ENCODE measurements at regions not wholly inside any gene's neighbourhood (a gene's known extent, or its start where the extent isn't known, plus 50 kb on each side); places are given as distances from the start of the nearest gene placed in this dataset.

DNA sequence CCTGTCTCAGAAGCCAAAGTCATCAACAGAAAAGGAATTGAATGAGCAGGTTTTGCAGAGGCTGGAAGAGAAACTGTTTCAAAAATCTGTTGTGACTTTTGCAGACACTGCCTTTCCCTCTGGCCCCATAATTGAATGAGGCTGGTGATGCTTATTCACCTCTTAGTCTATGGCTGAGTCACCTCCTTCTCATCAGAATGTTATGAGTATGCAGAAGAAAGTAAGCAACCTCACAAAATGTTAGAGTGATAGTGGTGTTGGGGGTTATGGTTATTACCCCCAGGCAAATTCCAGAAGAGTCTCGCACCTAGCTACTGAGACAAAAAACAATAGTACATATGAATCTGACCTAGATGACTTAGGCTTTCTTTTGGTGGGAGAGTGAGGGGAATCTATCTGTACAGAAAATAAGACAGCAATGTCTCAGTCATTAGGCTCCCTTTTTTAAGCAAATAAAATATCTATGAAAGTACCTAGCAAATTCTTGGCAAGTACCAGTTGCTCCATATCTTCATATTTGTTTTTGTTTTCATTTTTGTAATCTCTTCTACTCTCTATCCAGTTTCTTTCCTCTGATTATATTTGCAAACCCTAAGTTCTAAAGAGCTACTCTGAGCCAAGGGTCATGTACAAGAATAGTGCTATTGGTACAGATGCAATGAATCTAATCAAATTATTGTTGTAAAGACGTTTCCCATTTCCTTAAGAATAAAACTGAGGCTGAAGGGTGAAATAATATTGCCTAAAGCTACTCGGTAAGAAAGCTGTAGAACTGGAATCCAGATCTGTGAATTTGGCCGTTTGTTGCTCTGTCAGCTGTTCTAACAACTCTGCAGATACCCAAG is 498.1 kb upstream of the TNC start:
- DNase-seq (ENCODE audit: low spot score) = no peak

DNA sequence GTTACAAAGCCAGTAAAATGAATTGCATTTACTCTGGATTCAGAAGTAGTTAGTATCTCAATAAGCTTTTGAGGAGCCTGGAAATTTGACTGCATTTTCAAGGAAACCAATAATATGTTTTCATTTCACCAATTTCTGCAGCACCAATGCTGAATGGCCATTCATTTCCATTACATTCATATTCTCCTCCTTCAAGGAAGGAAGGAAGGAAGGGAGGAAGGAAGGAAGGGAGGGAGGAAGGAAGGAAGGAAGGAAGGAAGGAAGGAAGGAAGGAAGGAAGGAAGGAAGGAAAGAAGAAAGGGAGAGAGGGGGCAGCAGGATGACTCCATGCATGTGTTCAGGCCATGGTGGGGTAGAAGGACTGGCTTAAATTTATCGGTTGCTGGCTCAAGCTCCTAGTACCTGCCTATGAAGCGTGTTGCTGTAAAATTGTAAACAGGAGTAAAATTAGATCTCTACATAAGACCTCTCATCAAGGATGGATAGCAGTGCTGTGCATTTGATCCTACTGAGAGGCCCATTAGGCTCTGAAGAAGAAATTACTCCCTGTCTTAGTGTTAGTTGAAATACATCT is 498.8 kb upstream of the TNC start:
- DNase-seq (ENCODE audit: low spot score) = no peak

DNA sequence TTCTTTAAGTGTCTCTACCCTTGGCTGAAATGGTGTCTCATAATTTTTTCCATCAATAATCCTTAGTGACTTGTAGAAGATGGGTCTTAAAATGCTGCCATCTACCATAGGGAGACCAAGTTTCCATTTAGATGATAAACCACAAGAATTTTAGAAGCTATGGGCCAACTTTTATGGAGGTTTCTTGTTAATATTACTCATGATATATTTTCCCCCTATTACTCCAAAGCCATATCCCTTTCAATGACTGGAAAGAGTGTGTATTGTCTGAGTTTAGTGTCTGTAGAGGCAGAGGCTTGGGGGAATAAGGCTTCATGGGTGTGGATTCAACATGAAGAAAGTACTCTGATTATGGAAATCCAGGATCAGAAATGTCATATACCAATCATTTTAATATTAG is 507.3 kb upstream of the TNC start:
- no peak for DNase-seq (ENCODE audit: low spot score)

DNA sequence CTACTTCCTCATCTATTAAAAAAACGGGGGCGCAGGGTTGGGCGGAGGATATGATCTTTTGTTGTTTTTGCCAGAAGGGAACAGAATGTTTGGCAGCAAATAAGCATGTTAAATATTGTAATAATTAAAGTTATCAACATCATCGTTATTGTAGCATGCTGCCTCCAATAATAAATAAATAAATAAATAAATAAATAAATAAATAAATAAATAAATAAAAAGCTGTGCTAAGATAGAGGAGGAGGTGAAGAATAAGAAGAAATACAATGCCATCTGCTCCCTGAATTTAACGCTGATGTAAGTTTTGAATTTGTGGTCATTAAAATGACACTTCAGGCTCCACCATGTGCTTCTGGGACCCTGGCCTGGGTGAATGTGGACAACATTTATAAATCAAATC is 508.0 kb upstream of the TNC start:
- no peak for DNase-seq (ENCODE audit: low spot score)

DNA sequence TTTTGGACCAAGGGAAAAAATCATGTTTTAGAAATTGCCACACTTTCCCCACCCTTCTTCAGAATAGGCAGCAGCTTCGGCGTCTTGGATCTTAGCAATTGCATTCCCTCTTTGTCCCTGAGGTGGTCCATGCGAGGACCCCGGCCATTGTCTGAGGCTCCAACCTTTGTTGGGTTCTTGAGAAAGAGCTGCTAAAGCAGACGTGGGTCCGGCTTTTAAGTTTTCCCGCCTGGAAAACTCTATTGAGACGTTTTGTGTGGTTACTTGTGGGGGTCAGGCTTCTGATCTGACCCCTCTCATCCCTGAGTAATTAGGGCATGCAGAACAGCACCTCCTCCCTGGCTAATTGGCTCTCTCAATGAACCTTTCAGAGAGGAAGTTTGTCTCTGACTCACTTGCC is 509.6 kb upstream of the TNC start:
- no peak for DNase-seq (ENCODE audit: low spot score)

DNA sequence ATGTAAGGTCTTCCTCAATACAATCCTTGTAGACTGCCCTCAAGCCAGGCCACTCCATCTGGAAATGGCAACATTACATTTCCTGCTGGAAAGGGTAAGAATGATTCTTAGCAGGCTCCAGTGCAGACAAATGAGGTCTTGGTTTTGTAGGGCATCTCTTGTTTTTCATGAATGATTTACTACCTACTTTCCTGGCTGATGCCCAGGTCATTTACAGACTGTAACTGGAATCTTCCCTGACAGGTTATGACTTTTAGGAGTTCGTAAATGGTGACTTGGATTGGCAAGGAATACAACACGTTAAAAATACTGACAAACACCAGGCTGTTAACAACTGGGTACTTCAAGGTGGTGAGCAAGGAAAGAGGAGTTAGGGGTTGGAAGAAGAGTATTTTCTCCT is 510.5 kb upstream of the TNC start:
- no peak for DNase-seq (ENCODE audit: low spot score)

DNA sequence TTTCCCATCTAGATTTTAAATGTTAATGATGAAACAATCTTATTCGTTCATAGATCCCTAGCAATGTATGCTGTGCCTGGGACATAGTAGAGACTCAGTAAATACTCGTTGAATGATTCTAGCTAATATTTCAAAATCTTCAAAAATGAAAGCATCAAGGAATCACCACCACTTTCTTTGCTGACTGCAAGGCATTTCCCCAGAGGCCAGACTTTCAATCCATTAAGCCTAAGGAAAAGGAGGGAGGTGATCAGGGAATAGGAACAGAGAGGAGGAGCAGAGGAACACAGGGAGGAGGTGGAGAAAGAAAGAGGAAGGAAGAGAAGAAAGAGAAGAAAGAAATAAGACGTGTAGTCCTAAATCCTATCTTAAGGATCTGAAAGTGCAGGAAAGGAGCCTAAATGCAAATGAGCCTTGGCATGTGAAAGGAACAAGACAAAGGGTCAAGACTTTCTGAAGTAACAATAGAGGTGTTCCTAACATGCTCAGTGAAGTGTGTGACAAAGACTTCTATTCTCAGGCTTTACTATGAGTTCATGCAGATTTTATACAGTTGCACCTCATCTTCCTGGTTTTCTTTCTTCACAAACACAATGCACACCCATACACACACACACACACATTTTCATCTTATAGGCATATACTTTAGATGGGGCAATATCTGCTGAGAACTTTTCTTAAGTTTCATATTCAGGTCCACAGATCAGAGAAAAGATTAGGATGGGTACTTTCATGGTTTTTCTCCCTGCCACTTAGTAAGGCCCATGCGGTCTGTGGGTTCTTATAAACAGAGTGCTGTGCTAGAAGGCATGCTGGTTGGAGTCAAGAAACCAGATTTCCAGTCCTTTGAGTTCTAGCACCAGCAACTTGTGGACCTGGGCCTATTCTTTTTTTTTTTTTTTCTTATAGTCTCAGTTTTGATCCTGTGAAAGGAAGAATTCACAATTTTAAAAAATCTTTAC is 512.2 kb upstream of the TNC start:
- DNase-seq (ENCODE audit: low spot score) = no peak

DNA sequence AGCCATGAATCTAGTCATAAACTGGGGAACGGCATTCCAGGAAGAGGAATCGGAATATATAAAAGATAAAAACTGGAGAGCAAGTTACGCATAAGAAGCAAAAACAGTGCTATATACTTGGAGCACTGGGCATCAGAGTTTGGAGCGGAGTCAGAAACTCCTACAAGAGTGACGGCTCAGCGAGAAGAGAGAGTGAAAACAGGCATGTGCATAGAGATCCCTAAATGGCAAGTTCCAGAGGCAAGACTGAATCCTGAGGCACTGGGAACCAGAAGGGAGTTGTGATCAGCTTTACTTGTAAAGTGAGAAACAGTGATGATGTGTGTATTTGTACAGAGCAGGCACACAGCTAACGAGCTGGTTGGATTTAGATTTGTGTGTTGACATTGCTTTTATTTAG is 514.4 kb upstream of the TNC start:
- DNase-seq (ENCODE audit: low spot score) = no peak

DNA sequence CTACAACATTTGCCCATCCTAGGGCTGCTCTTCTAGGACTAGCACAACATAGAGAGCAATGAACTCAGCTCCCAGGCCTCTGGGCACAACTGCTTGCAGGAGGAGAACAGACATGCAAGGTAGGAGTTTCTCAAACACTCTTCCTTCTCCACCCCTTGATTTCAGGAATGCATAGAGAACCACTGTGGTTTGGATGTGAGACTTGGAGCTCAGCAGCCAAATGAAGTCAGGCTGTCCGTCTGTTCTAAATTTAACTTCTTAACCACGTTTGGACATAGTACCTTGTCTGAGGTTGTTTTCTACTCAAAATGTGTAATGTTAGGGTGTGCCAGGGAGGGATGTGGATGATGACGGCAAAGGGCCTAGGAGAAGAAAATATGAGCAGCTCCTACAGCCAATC is 515.1 kb upstream of the TNC start:
- DNase-seq (ENCODE audit: low spot score) = no peak

DNA sequence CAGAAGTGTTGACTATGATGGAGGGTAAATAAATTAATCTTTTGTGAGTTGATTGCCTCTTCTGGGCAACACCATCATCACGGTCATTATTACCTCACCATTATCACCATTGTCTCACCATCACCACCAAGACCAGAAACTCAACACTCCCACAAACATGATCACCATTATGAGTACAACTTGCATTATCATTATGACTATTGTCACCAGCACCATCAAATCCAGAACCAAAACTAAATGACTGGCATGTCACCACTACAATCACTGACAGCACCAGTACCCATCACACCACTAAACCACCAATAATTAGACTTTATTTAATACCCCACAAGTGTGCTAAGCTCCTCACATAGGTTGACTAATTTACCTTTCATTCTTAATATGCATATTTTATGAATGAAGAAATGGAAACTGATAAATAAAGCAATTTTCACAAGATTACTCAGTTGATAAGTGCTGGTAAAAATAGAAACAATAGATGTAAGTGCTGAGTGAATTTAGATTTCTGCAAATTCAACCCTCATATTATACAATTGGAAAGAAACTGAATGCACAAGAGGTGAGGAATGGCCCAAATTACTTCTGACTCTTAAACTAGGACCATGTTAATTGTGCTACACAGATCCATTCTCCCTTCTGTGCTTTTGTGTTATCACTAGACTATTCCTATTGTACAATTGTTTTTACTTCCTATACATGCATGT is 517.8 kb upstream of the PAPPA start:
- no peak for DNase-seq (ENCODE audit: low spot score)

DNA sequence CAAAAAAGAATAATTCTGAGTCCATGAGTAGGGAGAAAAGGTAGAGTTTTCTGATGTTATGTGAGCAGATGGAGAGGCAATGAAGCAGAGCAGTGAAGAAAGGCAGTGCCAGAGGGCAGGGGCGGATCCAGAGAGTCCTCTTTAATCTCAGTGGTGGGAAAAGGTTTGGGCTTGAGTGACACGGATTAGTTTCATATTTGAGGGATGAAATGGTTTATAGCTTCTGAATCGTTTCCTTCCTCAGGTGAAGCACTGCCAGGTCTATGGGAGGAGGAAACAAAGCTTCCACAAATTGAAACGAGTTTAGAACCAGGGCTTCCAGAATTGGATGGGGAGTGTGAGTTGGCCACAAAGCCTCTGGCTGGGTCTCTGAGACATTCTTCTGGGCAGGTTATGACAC is 517.0 kb upstream of the PAPPA start:
- no peak for DNase-seq (ENCODE audit: low spot score)

DNA sequence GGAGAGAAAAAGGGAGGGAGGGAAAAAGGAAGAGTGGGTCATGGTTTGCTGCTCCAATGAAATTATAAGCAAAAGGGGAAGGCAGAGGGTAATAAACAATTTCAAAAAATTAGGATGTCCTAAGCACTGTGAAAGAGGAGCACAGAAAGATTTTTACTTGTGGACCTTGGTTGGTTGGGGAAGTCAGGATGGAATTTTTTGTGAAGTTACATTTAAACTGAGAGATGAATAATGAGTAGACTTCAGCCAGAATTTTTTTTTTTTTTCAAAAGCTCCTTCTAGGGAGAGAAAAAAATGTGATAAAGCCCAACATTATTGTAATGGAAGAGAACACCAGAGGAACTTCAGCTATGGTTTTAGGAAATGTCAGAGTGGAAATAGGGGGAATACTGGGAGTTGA is 515.9 kb upstream of the PAPPA start:
- DNase-seq (ENCODE audit: low spot score) = no peak

DNA sequence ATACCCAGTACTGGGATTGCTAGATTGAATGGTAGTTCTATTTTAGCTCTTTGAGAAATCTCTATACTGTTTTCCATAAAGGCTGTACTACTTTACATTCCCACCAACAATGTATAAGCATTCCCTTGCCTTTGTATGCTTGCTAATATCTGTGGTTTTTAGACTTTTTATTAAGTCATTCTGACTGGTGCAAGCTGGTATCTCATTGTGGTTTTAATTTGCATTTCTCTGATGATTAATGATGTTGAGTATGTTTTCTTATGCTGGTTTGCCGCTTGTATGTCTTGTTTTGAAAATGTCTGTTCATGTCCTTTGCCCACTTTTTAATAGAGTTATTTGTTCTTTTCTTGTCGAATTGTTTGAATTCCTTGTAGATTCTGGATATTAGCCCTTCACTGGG is 512.7 kb upstream of the PAPPA start:
- no peak for DNase-seq (ENCODE audit: low spot score)

DNA sequence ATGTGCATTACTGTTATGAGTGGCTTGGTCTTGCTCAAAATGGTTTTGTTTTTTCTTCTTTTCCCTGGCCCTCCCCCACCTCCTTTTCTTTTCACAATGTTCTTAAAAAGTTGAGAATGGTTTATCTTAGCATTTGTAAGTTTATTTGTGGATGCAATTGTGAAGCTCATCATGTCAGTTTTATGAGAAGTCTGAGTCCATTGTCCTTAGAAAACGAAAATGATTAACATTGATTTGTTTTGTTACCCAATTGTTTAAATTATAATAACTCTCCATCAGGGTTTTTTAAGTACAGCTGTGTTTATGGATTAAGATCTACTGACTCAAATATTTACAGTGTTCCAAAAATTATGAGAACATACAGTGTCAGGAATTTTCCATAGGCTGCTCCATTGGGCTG is 511.3 kb upstream of the PAPPA start:
- DNase-seq (ENCODE audit: low spot score) = no peak

DNA sequence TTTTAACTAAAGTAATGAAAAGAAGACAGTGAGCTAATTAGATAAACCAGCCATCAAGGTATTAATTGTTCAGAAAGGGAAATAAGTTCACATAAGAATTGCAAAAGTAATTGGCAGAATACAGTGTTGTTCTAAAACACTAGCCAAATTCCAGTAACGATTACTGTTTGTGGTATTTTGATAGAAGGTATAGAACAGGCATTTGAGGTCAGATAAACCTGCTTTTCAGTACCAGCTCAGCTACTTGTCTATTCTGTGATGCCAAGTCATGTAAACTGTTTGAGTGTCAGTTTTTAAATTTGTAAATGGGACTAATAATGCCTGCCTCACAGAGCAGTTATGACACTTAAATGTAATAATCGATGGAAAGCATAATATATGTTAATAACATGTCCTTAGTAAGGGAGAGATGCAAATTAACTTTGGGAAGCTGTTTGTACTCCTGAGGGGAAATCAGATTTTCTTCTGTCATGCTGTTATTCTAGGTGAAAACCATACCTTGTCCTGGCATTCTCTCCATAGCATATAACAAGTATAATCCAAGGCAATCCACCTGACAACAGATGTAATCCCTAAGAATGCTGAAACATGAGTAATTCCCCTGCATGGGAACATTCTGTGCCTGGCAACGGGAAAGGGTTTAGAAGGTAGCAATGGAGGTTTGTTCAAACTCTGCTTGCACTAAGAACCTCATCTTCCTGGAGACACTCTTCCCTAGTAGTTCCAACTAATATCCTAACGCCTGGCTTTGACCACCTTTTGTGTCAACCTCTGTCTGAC is 509.5 kb upstream of the PAPPA start:
- no peak for DNase-seq (ENCODE audit: low spot score)

DNA sequence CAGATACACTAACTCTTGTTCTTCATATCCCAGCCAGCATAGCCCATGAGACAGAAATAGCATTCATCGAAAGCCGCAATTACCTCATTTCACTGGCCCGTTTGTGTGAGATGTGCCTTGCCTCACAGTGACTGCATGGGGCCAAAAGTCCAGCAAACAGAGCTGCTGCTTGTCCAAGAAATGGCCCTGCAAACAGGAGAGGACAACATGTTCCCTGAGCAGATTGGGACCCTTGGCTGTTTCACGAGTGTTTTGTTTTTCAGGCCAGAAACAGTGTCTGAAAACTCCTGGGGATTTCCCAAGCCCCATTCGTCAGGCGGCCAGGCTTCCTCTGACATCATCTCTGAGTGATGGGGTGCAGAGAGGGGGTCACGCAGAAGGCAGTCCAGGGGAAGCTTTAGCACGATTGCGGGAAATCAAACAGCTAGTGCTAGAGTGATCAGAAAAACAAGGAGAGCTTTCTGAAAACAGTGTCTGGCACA is 503.6 kb upstream of the PAPPA start:
- DNase-seq (ENCODE audit: low spot score) = peak; percentile 67

DNA sequence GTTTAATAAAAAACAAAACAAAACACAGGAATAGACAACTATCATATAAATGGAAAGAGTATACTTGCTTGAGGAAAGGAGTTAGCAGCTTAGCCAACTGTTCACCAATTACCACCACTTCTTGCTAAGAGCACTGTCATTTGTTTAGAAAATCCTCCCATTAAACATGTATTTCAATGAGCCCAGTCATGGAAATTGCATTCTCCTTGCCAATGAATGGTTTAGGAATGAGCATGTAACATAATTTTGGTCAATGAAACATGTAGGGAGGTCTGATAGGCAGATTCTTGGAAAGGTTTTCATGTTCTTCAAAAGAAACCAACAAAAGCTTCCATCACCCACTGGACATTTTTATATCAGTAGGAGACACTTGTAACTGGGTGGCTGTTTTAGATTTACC is 502.8 kb upstream of the PAPPA start:
- DNase-seq (ENCODE audit: low spot score) = no peak

DNA sequence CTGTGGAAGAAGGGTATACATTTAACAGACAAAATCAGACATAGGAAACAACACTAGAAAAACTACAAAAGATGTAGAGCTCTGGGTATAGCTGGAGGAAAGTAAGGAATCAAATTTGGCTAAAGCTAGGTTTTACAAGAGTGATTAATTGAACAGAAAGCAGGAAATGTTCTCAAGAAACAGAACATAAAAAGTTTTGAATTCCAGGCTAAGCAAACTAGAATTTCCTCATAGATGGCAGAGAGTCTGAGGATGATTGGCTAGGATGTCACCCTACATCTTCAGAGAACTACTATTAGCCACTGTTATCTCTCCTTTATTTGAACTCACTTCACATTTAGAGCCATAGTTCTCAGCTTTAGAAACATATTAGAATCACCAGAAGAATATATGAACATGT is 502.1 kb upstream of the PAPPA start:
- no peak for DNase-seq (ENCODE audit: low spot score)

DNA sequence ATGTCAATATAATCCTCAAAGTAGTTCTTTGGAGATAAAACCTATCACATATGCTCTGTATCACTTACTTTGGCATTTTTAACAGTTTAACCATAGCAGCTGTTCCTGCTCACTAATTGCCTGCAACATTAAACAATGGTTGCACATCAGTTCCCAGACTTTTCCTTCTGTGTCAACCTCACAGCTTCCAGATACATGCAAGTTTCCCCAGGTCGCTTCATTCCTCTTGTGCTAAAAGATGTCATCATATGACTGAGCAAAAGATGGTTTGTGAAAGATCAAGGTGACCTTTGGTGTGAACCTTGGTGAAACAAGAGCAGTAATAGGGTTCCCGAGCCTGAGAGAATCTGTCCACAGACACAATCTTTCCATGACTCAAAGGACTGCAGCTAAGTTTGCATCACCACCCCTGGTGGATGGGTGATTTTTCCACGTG is 500.4 kb upstream of the PAPPA start:
- DNase-seq (ENCODE audit: low spot score) = no peak

DNA sequence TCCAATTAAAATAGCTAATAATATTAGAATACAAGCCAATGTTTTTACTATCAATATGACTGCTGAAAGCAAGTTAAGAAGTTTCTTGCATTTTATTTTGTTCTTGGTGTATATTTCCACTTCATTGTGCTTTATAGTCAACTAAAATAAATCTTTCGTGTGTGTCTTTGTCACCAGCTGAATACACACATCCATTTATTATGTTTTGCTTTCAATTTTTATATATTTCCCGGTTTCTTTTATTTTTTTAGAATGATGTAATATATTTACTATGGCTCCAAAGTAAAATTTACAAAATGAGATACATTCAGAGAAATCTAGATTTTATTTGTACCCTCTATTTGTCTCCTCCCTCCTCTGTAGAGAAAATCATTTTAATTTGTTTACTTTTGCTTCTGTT is 495.9 kb upstream of the PAPPA start:
- DNase-seq (ENCODE audit: low spot score) = no peak

DNA sequence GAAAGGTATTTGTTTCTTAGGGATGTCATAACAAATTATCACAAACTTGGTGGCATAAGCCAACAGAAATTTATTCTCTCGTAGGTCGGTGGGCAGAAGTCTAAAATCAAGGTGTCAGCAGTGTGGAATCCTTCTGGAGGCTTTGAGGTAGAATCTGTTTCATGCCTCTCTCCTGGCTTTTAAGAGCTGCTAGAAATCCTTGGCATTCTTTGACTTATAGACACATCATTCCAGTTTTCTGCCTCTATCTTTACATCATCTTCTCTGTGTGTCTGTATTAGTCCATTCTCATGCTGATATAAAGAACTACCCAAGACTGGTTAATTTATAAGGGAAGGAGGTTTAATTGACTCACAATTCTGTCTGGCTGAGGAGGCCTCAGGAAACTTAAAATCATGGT is 488.1 kb upstream of the PAPPA start:
- DNase-seq (ENCODE audit: low spot score) = no peak
